ENCODE measurements at regions not wholly inside any gene's neighbourhood (a gene's known extent, or its start where the extent isn't known, plus 50 kb on each side); places are given as distances from the start of the nearest gene placed in this dataset.

- TF ChIP-seq CTCF (IDR thresholded peaks at IDR 0.05), result no peak
- no peak for TF ChIP-seq POLR2A (IDR thresholded peaks at IDR 0.05)
Observed at GRCh38 chr6:166739117-166739975, 112.3 kb upstream of the RPS6KA2 start.
